ENCODE measurements at regions not wholly inside any gene's neighbourhood (a gene's known extent, or its start where the extent isn't known, plus 50 kb on each side); places are given as distances from the start of the nearest gene placed in this dataset.
A peak's percentile ranks its signal among the peaks of the same experiment; 100 is the strongest.

DNA sequence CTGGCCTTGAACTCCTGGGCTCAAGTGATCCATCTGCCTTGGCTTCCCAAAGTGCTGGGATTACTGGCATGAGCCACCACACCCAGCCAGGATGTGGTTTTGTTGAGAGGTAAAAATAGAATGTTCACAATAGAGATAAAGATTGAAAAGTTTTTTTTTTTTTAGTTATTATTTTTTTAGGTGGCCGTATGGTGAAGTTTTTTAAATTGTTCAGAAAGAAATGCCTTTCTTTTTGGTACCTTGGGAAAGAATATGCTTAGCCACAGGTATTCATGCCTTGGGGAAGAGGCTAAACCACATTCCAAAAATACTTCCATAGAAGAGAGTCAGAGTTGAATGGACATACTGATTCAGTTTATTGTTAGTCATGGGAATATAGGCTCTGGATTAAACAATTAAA is 143.4 kb downstream of the C11orf91 start:
- DNase-seq (ENCODE audit: low read depth): no peak

GRCh38 chr11:33554219-33554618 is 146.4 kb downstream of the C11orf91 start:
- DNase-seq (ENCODE audit: low read depth): no peak

DNA sequence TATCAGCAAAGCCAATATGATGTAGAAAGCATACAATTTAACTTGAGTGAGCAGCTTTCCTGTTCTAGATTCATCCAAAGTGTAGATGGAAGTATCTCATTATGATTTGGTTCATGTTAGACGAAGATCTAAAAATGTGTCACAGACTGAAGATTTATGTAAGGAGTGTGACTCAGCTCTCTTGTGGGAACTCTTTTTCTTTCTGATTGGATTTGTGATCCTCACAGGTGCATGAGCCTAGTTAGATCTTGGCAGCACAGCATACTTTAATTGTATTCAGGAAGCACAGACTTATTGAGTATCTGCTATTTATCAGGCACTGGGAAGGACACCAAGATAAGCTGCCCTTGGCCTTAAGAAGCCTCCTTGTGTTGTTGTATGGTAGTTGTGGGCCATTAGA is 147.1 kb downstream of the C11orf91 start:
- DNase-seq (ENCODE audit: low read depth): no peak

GRCh38 chr11:33552756-33553155 is 147.9 kb downstream of the C11orf91 start:
- no peak for DNase-seq (ENCODE audit: low read depth)

DNA sequence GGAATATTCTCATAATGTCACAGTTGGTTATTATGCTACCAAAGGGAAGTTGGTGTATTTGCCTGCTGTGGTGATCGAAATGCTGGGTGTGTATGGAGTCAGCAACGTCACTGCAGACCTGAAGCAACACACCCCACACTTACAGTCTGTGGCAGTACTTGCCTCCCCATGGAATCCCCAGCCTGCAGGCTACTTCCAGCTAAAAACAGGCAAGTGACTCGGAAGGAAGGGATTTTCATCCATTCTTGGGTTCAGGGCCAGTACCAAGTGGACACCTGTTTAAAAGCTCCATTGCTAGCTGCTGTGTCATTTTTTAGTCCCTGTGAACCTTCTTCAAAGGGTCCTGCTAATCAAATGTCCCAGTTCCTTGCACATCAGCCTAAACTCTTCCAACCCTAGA is 149.6 kb downstream of the C11orf91 start:
- DNase-seq (ENCODE audit: low read depth): no peak

- DNase-seq (ENCODE audit: low read depth): no peak
Measured at GRCh38 chr11:33549483-33549882, 151.1 kb downstream of the C11orf91 start.

GRCh38 chr11:33545931-33546330 is 154.7 kb downstream of the C11orf91 start:
- no peak for DNase-seq (ENCODE audit: low read depth)

- no peak for DNase-seq (ENCODE audit: low read depth)
Measured at GRCh38 chr11:33544593-33545373, 155.8 kb downstream of the C11orf91 start.

DNA sequence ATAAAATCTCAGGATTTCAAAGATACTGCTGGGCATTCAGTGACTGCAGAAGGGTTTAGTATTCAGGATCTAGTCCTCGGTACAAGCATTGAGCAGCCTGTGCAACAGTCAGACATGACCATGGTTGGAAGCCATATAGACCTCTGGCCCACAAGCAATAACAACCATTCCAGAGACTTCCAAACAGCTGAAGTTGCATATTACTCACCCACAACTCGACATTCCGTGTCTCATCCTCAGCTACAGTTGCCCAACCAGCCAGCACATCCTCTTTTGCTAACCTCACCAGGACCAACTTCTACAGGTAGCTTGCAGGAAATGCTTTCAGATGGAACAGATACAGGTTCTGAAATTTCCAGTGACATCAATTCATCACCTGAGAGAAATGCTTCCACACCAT is 156.8 kb downstream of the C11orf91 start:
- DNase-seq (ENCODE audit: low read depth): no peak

DNA sequence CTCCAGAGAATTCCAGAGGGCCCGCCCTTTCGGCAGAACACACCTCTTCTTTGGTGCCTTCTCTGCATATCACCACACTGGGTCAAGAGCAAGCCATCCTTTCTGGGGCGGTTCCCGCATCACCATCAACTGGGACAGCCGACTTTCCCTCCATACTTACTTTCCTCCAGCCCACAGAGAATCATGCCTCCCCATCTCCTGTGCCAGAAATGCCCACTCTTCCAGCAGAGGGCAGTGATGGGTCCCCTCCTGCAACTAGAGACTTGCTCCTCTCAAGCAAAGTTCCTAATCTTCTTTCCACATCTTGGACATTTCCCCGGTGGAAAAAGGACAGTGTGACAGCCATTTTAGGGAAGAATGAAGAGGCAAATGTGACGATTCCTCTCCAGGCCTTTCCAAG is 157.7 kb downstream of the C11orf91 start:
- DNase-seq (ENCODE audit: low read depth): peak; percentile 16

DNA sequence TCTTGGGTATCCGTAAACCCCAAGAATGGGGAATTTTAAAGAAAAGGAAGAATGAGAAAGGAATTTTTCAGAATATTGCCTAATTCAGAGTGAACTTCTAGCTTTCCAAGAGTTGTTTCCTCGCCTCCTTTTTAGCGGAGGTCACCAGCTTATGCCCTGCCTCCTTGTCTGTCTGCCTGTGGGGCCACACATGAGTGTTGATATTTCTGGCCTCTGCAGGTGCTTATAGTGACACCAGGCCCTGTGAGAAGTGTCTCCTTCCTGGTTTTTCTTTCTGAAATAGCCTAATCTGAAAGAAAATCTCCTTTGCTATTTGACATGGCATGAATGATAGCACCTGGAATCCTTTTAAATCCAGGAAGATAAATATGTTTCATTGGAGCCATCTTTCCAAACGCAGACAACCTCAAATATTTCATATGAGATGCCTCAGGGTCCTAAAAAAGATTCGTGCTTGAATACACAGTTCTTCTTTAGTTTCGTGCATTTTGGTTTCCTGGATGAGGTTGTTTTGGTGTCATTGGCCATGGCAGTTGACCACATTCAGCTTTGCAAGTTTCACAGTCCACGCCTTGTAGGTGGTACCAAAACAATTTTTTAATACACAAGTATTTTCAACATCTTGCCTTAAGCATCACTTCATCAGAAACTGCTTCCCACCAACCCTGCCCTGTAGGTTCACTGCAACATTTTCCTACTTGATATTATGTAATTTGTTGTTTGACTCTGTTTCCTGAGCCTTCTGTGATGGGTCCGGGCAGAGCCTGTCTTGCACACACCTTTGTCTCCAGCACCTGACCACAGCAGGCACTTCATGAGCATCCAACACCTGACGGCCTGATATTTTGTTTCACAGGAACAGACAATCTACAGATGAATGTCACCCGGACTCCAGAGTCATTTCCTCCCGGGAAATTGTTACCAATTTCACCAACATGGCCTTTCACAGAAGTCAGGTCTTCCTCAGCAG is 159.4 kb downstream of the C11orf91 start:
- no peak for DNase-seq (ENCODE audit: low read depth)

DNA sequence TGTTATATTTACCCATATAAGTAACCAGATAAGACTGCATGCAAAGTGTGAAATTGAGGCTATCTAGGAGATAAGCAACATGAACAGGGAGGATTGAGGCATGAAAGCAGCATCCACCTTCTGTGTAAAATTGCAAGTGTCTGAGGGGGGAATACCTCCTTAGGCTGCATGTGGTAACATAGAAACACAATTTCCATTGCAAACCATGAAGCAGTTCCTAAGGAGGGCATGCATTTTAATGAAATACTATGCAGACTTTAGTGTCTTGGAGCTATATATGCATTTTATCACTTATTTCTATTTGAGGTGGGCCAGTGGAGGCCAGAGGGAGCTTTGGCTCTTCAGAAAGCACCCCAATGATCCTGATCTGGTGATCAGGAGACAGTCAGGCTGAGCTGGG is 160.2 kb downstream of the C11orf91 start:
- no peak for DNase-seq (ENCODE audit: low read depth)

DNA sequence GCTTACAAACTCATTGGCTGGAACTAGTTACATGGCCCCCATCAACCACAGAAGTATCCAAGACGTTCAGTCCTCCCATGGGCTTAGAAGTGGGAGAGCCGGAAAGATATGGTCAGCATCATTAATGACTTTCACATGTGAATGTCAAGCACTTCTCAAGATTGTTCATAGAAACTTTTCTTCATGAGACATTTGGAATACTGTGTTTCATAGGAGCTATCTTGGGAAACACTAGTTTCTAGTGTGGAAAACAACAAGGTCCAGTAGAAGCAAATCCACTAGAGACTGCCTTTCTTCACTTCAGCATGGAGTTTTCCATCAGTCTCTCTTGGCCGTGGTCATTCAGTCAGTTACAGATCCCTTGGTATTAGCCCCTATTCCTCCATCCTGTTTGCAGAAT is 160.9 kb downstream of the C11orf91 start:
- DNase-seq (ENCODE audit: low read depth): no peak

DNA sequence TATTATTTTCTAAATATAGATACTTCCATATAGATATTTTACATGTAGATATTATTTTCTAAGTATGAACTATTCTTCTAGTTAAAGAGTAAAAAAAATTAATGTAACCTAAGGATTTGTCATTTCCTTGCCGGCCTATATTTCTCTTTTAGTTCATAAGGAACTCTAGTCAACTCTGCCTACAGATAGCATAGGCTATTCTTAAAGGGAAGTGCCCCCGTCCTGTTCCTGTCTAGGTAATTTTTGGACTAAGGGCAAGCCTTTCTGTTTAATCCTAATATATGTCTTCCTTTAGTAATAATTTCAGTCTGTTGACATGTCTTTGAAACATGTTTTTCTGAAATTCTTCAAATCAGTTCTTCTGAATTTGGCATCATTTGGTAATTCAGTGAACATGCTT is 161.9 kb downstream of the C11orf91 start:
- no peak for DNase-seq (ENCODE audit: low read depth)

- DNase-seq (ENCODE audit: low read depth): no peak
Measured at GRCh38 chr11:33536178-33536577, 164.4 kb downstream of the C11orf91 start.

GRCh38 chr11:33534575-33534974 is 166.1 kb downstream of the C11orf91 start:
- no peak for DNase-seq (ENCODE audit: low read depth)

DNA sequence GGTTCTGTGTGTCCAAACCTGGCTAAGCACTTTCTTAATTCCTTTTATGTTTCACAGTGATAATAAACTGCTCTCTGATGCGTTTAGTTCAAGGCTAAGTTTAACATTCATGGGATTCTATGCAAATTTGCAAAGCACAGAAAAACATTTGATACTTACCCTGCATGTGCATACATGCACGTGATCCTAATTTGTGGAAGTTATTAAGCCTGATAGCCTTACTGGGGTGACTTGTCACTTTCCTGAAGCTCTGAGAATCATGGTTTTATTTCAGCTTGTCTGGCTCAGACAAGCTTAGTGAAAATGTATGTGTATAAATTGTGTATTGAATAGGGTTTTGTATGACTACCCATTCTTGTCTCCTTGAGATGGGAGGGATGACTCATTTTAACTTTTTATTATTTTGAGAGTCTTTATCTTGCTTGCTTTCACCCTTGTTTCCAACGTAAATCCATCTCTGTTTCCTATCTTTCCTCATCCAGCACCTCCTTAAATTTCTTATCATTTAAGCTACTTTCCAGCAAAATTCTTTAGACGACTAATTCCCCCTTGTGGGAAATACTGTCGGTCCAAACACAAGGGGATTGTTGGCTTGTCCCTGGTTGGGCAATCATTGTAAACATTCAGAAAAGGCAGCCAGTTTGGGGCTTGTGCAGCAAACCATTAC is 167.1 kb downstream of the C11orf91 start:
- no peak for DNase-seq (ENCODE audit: low read depth)

DNA sequence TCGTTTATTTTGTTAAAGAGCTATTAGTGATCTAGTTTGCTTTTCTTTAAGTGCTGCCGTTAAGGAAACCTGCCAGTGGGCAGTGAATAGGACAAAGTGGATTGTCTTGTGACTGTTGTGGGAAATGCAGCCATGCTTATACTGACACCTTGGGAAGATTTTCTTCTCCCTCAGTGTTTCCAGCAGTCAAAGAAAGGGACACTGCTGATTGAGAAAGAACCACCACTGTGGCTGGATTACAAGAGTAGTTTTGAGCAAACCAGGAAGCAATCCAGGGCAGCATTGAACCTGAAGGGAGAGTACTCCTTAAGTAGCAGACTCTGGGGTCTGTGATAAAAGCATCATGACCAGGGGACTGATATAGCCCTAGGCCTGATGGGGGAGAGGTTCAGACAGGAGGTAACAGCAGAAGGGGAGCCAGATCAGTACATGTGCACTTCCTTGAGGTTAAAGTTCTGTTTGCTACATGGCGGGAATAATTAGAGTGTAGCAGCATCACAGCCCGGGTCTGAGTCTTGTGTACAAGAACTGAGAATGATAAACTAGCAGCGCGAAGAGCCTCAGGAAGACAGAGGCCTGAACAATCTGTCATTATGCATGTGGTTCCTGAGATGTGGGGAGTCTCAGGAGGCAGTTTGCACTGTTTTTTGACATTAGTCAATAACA is 167.8 kb downstream of the C11orf91 start:
- no peak for DNase-seq (ENCODE audit: low read depth)

- no peak for DNase-seq (ENCODE audit: low read depth)
Measured at GRCh38 chr11:33532257-33532656, 168.4 kb downstream of the C11orf91 start.

DNA sequence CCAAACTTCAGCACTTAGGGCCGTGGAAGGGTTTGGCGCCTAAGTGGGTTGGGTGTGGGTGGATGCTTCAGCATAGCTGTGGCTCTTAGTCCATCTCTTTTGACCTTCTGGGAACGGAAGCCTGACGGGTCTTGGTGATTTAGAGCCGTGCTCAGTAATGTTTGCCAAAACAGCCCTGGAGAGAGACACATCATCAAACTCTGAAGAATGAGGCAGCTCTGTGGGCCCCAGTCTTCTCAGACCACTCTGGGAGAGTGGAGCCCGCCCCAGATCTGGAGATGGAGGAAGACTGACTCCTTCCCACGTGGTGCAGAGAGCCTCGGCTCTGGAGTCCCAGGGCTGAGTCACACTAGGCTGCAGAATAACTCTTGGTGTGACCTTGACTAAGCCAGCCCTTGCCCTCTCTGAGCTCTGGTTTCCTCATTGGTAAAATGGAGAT is 168.9 kb downstream of the C11orf91 start:
- no peak for DNase-seq (ENCODE audit: low read depth)

- DNase-seq (ENCODE audit: low read depth): no peak
Measured at GRCh38 chr11:33530815-33531214, 169.8 kb downstream of the C11orf91 start.

DNA sequence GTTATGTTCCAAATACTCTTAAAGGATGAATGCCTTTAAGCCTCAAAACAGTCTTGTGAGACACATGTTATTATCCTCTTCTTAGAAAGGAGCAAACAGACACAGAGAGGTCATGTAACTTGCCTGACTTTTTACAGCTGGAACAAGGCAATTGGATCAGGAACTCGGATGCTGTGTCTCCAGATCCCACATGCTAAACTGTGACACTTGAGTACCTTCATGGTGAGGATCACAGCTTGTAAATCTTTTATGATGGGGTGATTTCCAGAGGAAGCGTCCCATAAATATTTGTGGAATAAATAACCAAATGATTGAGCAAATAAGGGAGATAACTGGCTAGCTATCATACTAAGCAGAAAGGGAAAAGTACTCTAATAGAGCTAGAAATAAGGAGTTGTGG is 171.2 kb downstream of the C11orf91 start:
- no peak for DNase-seq (ENCODE audit: low read depth)
